Fibroblast of mammary gland (primary cell): ENCODE measurements at regions not wholly inside any gene's neighbourhood (a gene's known extent, or its start where the extent isn't known, plus 50 kb on each side); places are given as distances from the start of the nearest gene placed in this dataset.

Source experiments
- DNase-seq: peaks from one replicate; pipeline ENCODE4 v3.0.0-alpha.2; 2010; ENCODE audit warnings: low read depth
- H3K4me3 ChIP-seq: 2 replicates; pipeline ENCODE4 v1.5.1; 2011; ENCODE audit warnings: low read depth, mild to moderate bottlenecking, low read length, moderate library complexity; ENCODE audit not compliant: control insufficient read depth
- TF ChIP-seq, protein P1 (sequence below): conservative IDR thresholded peaks from 2 replicates; pipeline ENCODE4 v1.5.1; 2011; ENCODE audit warnings: low read depth, low read length, inconsistent platforms; ENCODE audit not compliant: control insufficient read depth, insufficient read depth

DNA sequence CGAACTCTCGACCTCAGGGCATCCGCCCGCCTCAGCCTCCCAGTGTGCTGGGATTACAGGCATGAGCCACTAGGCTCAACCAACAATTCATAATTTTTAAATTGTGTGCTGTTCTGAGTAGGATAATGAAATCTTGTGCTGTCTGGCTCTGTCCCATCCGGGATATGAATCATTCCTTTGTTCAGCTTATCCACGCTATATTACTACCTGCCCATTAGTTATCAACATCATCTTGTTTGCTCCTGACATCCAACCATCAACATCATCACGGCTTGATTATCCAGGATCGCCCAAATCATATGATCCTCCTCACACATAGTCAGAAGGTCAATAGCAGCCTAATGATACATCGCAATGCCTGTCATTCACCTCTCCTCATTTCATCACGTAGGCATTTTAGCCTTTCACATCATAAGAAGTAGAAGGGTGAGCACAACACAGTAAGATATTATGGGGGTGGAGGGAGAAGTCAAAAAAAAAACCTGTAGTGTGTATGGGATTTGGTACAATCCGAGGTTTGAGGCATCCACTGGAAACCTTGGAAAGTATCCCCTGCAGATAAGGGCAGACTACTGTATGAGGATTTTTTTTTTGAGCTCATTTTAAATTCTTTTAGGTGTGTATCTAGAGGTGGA is 77.0 kb upstream of the SIAH1 start:
- TF ChIP-seq, protein P1, sequence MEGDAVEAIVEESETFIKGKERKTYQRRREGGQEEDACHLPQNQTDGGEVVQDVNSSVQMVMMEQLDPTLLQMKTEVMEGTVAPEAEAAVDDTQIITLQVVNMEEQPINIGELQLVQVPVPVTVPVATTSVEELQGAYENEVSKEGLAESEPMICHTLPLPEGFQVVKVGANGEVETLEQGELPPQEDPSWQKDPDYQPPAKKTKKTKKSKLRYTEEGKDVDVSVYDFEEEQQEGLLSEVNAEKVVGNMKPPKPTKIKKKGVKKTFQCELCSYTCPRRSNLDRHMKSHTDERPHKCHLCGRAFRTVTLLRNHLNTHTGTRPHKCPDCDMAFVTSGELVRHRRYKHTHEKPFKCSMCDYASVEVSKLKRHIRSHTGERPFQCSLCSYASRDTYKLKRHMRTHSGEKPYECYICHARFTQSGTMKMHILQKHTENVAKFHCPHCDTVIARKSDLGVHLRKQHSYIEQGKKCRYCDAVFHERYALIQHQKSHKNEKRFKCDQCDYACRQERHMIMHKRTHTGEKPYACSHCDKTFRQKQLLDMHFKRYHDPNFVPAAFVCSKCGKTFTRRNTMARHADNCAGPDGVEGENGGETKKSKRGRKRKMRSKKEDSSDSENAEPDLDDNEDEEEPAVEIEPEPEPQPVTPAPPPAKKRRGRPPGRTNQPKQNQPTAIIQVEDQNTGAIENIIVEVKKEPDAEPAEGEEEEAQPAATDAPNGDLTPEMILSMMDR: no peak
- no peak for DNase-seq
- H3K4me3 ChIP-seq: no peak overlapping the region

DNA sequence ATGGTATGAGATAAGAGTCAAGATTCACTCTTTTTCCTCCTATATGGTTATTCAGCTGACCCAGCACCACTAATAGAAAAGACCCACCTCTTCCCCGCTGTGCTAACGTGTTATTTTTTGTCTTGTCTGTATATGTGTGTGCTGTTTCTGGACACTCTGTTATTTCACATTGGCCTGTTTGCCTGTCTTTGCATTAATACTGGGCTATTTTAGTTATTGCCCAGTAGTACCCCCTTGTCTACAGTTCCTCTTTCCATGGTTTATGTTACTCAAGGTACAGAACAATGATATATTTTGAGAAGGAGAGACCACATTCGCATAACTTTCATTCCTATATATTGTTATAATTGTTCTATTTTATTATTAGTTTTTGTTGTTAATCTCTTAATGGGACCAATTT is 74.0 kb upstream of the SIAH1 start:
- DNase-seq: no peak
- no peak overlapping the region for H3K4me3 ChIP-seq
- TF ChIP-seq, protein P1: no peak

DNA sequence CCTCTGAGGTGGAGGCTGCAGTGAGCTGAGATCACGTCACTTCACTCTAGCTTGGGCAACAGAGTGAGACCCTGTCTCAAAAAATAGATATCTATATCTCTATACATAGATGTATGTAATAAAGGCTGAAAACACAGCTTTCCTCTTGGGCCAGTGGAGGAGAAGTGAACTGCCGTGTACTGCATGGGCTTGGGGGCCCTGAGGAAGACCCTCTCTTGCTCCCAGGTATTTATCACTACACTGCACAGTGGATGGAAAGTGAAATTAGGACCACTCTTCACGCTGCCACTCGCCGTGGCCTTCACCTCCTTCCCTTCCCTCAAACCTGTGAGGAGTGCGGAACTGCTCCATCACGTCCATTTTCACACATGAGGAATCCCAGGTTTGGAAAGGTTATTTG is 68.8 kb upstream of the SIAH1 start:
- DNase-seq: no peak
- TF ChIP-seq, protein P1: no peak
- H3K4me3 ChIP-seq: no peak overlapping the region

DNA sequence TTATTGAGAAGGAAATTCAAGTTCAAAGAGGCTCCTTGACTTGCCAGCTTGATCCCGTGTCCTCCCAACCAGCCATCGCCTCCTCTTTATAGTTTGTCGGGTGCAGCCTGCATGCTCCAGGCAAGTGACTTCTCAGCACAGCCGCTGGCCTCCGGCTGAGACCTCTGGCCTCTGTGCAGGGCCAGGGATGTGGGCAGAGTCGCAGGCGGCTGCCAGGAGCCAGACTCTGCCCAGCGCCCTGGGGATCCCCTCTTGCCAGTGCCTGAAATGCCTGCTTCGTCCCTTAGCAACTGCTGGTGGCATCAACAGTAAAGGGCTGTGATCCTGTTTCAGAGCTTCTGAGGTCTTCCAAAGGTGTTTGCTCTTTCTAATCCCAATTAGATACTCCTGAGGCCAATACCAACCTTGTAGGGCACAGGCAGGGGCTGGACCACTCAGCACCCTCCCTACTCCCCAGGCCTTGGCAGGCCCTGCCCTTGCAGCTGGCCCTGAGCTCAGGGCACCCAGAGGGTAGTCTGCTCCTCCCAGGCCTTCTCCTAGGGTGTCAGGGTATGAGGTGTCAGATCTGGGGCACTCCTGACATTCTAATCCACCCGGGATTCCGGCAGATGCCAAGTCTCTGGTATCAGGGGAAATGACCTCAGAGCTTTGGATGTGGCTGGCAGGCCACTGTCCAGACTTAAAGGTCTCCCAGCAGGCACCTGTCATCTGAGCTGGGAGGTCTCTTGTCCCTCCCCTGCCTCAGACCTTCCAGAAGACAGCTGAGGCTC is 68.0 kb upstream of the SIAH1 start:
- TF ChIP-seq, protein P1: no peak
- no peak overlapping the region for H3K4me3 ChIP-seq
- no peak for DNase-seq

DNA sequence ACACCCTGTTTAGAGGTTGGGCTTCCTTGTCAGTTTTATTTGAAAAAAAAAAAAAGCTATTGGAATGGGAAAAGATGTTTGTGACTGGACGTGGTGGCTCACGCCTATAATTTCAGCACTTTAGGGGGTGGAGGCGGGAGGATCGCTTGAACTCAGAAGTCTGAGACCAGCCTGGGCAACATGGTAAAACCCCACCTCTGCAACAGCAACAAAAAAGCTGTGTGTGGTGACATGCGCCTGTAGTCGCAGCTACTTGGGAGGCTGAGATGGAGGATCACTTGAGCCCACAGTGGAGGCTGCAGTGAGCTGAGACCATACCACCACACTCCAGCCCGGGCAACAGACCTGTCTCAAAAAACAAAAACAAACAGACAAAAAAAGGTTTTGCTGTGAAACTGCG is 66.1 kb upstream of the SIAH1 start:
- DNase-seq: no peak
- TF ChIP-seq, protein P1: no peak
- no peak overlapping the region for H3K4me3 ChIP-seq

DNA sequence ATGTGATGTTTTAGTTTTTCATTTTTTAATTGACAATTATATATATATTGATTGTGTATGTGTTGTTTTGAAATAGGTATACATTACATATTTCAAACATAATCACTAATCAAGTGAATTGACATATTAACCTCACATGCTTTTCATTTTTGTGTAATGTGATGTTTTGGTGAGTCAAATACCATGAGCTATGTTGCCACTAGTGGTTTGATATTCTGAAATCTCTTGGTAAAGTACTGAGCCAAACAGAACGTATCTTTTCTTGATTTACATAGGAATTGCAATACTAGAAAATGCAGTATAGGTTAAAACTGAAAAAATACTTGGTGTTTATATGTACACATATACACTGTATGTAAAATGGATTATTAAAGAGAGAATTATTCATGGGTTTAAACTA is 65.2 kb upstream of the SIAH1 start:
- TF ChIP-seq, protein P1: no peak
- peak; percentile 12 for DNase-seq
- no peak overlapping the region for H3K4me3 ChIP-seq
